Activated T-helper 17 cell treated with anti-CD3 and anti-CD28 coated beads, Interleukin-2, amount 50 U/mL, for 72 hours (primary cell): ENCODE measurements at regions not wholly inside any gene's neighbourhood (a gene's known extent, or its start where the extent isn't known, plus 50 kb on each side); places are given as distances from the start of the nearest gene placed in this dataset.
A peak's percentile ranks its signal among the peaks of the same experiment; 100 is the strongest.

Experiments
- ATAC-seq: fragments of 150-1000 bp; cut with Tn5 transposase; replicated peaks from 2 replicates; pipeline ENCODE4 v1.10.0; 2021; ENCODE audit warnings: mild to moderate bottlenecking, moderate library complexity
- H3K27ac Mint-ChIP-seq: one replicate; pipeline ENCODE4 v1.8.0; 2022; ENCODE audit warnings: mixed read lengths
- H3K27me3 Mint-ChIP-seq: one replicate; pipeline ENCODE4 v1.8.0; 2022; ENCODE audit warnings: mixed read lengths
- H3K36me3 Mint-ChIP-seq: one replicate; pipeline ENCODE4 v1.8.0; 2022; ENCODE audit warnings: low read depth, mild to moderate bottlenecking, mixed read lengths
- H3K4me1 Mint-ChIP-seq: one replicate; pipeline ENCODE4 v1.8.0; 2022; ENCODE audit warnings: mixed read lengths
- H3K4me3 Mint-ChIP-seq: one replicate; pipeline ENCODE4 v1.8.0; 2022; ENCODE audit warnings: mild to moderate bottlenecking, mixed read lengths
- H3K9me3 Mint-ChIP-seq: one replicate; pipeline ENCODE4 v1.8.0; 2022; ENCODE audit warnings: mixed read lengths

GRCh38 chr11:112822478-112823274 lies 138.5 kb upstream of the NCAM1 start:
- Mint-ChIP-seq H3K27me3 (peaks cover 13% of the 10 kb centered on the region), H3K4me3 (no peak overlapping the region), H3K27ac (no peak overlapping the region), H3K9me3 (no peaks in the 10 kb centered on the region), H3K36me3 (no peaks in the 10 kb centered on the region), H3K4me1 (no peaks in the 10 kb centered on the region)
- no peak for ATAC-seq

GRCh38 chr11:112826026-112826425 lies 135.2 kb upstream of the NCAM1 start:
- no peaks in the 10 kb centered on the region for H3K36me3 Mint-ChIP-seq
- peaks cover 14% of the 10 kb centered on the region for H3K27me3 Mint-ChIP-seq
- no peak overlapping the region for H3K27ac Mint-ChIP-seq
- H3K4me1 Mint-ChIP-seq, result no peaks in the 10 kb centered on the region
- no peaks in the 10 kb centered on the region for H3K9me3 Mint-ChIP-seq
- no peak overlapping the region for H3K4me3 Mint-ChIP-seq
- no peak for ATAC-seq

GRCh38 chr11:112826788-112827187 lies 134.4 kb upstream of the NCAM1 start:
- Mint-ChIP-seq H3K4me1 (no peaks in the 10 kb centered on the region), H3K27me3 (peaks cover 14% of the 10 kb centered on the region), H3K9me3 (no peaks in the 10 kb centered on the region), H3K36me3 (no peaks in the 10 kb centered on the region), H3K4me3 (no peak overlapping the region), H3K27ac (no peak overlapping the region)
- ATAC-seq, result no peak

- no peaks in the 10 kb centered on the region for H3K4me1 Mint-ChIP-seq
- no peaks in the 10 kb centered on the region for H3K9me3 Mint-ChIP-seq
- no peak overlapping the region for H3K4me3 Mint-ChIP-seq
- no peak for ATAC-seq
- peaks cover 17% of the 10 kb centered on the region for H3K27me3 Mint-ChIP-seq
- H3K36me3 Mint-ChIP-seq, result no peaks in the 10 kb centered on the region
- H3K27ac Mint-ChIP-seq, result no peak overlapping the region
Measured at GRCh38 chr11:112828421-112828820, 132.8 kb upstream of the NCAM1 start.

- H3K9me3 Mint-ChIP-seq, result no peaks in the 10 kb centered on the region
- H3K36me3 Mint-ChIP-seq, result no peaks in the 10 kb centered on the region
- no peaks in the 10 kb centered on the region for H3K4me1 Mint-ChIP-seq
- no peak for ATAC-seq
- no peak overlapping the region for H3K27ac Mint-ChIP-seq
- peaks cover 14% of the 10 kb centered on the region for H3K27me3 Mint-ChIP-seq
- H3K4me3 Mint-ChIP-seq, result no peak overlapping the region
Measured at GRCh38 chr11:112829971-112830654, 131.1 kb upstream of the NCAM1 start.

- H3K9me3 Mint-ChIP-seq, result no peaks in the 10 kb centered on the region
- no peak overlapping the region for H3K4me3 Mint-ChIP-seq
- H3K27me3 Mint-ChIP-seq, result peaks cover 18% of the 10 kb centered on the region
- ATAC-seq, result no peak
- H3K27ac Mint-ChIP-seq, result no peak overlapping the region
- H3K36me3 Mint-ChIP-seq, result no peaks in the 10 kb centered on the region
- H3K4me1 Mint-ChIP-seq, result no peaks in the 10 kb centered on the region
Measured at GRCh38 chr11:112831041-112831440, 130.2 kb upstream of the NCAM1 start.

GRCh38 chr11:112831969-112832766 lies 129.1 kb upstream of the NCAM1 start:
- Mint-ChIP-seq H3K36me3 (no peaks in the 10 kb centered on the region), H3K4me3 (no peak overlapping the region), H3K27ac (no peak overlapping the region), H3K9me3 (no peaks in the 10 kb centered on the region), H3K27me3 (peaks cover 14% of the 10 kb centered on the region), H3K4me1 (no peaks in the 10 kb centered on the region)
- ATAC-seq, result peak; percentile 18

GRCh38 chr11:112834277-112834755 lies 126.9 kb upstream of the NCAM1 start:
- ATAC-seq, result no peak
- Mint-ChIP-seq H3K4me1 (no peaks in the 10 kb centered on the region), H3K4me3 (no peak overlapping the region), H3K27me3 (peaks cover 7% of the 10 kb centered on the region), H3K27ac (no peak overlapping the region), H3K36me3 (no peaks in the 10 kb centered on the region), H3K9me3 (no peaks in the 10 kb centered on the region)

GRCh38 chr11:112835591-112836255 lies 125.5 kb upstream of the NCAM1 start:
- Mint-ChIP-seq H3K27ac (no peak overlapping the region), H3K27me3 (peaks cover 12% of the 10 kb centered on the region), H3K4me3 (no peak overlapping the region), H3K9me3 (no peaks in the 10 kb centered on the region), H3K4me1 (no peaks in the 10 kb centered on the region), H3K36me3 (no peaks in the 10 kb centered on the region)
- no peak for ATAC-seq

GRCh38 chr11:112836256-112836602 lies 125.0 kb upstream of the NCAM1 start:
- no peaks in the 10 kb centered on the region for H3K9me3 Mint-ChIP-seq
- no peaks in the 10 kb centered on the region for H3K36me3 Mint-ChIP-seq
- ATAC-seq, result no peak
- H3K27me3 Mint-ChIP-seq, result peaks cover 16% of the 10 kb centered on the region
- no peak overlapping the region for H3K27ac Mint-ChIP-seq
- no peaks in the 10 kb centered on the region for H3K4me1 Mint-ChIP-seq
- no peak overlapping the region for H3K4me3 Mint-ChIP-seq

- ATAC-seq, result no peak
- H3K4me3 Mint-ChIP-seq, result no peak overlapping the region
- H3K36me3 Mint-ChIP-seq, result no peaks in the 10 kb centered on the region
- no peak overlapping the region for H3K27ac Mint-ChIP-seq
- H3K4me1 Mint-ChIP-seq, result no peaks in the 10 kb centered on the region
- peaks cover 16% of the 10 kb centered on the region for H3K27me3 Mint-ChIP-seq
- no peaks in the 10 kb centered on the region for H3K9me3 Mint-ChIP-seq
Measured at GRCh38 chr11:112837162-112837826, 123.9 kb upstream of the NCAM1 start.

- Mint-ChIP-seq H3K9me3 (no peaks in the 10 kb centered on the region), H3K4me3 (no peak overlapping the region), H3K27ac (no peak overlapping the region), H3K36me3 (no peaks in the 10 kb centered on the region), H3K4me1 (no peaks in the 10 kb centered on the region), H3K27me3 (peaks cover 12% of the 10 kb centered on the region)
- no peak for ATAC-seq
Measured at GRCh38 chr11:112839051-112839450, 122.2 kb upstream of the NCAM1 start.

- ATAC-seq, result no peak
- Mint-ChIP-seq H3K4me1 (no peaks in the 10 kb centered on the region), H3K9me3 (no peaks in the 10 kb centered on the region)
Measured at GRCh38 chr11:112841729-112842128, 119.5 kb upstream of the NCAM1 start.

GRCh38 chr11:112842151-112842550 lies 119.1 kb upstream of the NCAM1 start:
- Mint-ChIP-seq H3K36me3 (no peaks in the 10 kb centered on the region), H3K4me1 (no peaks in the 10 kb centered on the region), H3K27ac (no peak overlapping the region), H3K4me3 (no peak overlapping the region), H3K27me3 (peaks cover 17% of the 10 kb centered on the region), H3K9me3 (no peaks in the 10 kb centered on the region)
- ATAC-seq, result no peak

More at GRCh38 chr11:112841729-112842128, 119.5 kb upstream of the NCAM1 start:
- Mint-ChIP-seq H3K4me3 (no peak overlapping the region), H3K27ac (no peak overlapping the region), H3K27me3 (peaks cover 17% of the 10 kb centered on the region), H3K36me3 (no peaks in the 10 kb centered on the region)
